ENCODE measurements at regions not wholly inside any gene's neighbourhood (a gene's known extent, or its start where the extent isn't known, plus 50 kb on each side); places are given as distances from the start of the nearest gene placed in this dataset.

DNA sequence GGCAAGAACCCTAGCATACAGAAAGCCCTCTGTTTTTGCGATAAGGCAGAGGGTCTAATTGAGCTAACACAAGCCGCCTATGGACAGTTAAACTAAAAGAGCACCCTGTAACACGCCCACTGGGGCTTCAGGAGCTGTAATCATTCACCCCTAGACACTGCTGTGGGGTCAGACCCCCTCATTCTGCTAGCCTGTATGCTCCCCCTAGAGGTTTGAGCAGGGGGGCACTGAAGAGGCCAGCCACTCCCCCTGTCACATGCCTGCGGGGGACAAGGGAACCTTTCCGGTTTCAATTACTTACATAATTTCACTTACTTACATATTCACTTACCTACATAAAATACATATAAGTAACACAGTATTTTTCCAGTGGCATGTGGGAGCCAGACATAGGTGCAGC lies 469.5 kb upstream of the FAM241A start:
- Histone ChIP-seq H3K4me1 (ENCODE audit: control insufficient read depth, insufficient read depth, low read length) (no peaks in the 10 kb centered on the region), H4K91ac (ENCODE audit: insufficient read depth, low read depth, low read length) (no peak overlapping the region), H2BK15ac (ENCODE audit: low read depth, low read length) (no peak overlapping the region), H3K36me3 (ENCODE audit: control insufficient read depth, insufficient read depth, low read length) (no peaks in the 10 kb centered on the region), H3K23ac (ENCODE audit: low read depth, low read length) (no peak overlapping the region), H4K5ac (ENCODE audit: low read depth, low read length) (no peak overlapping the region), H3K9ac (ENCODE audit: low read depth, low read length) (no peak overlapping the region), H3K56ac (ENCODE audit: extremely low read depth, insufficient read depth, low read length) (no peak overlapping the region), H3K9me3 (ENCODE audit: control insufficient read depth, insufficient read depth, low read length) (no peaks in the 10 kb centered on the region), H4K20me1 (ENCODE audit: insufficient read depth, low read length) (no peaks in the 10 kb centered on the region), H2BK5ac (ENCODE audit: low read depth, low read length, poor library complexity, severe bottlenecking) (no peak overlapping the region), H2BK120ac (ENCODE audit: low read depth, low read length) (no peak overlapping the region), H4K8ac (ENCODE audit: low read depth in 2 of 2, low read length in 2 of 2) (no peak overlapping the region), H3K9me1 (ENCODE audit: insufficient read depth, low read length) (no peaks in the 10 kb centered on the region), H3K18ac (ENCODE audit: low read depth, low read length) (no peak overlapping the region), H3K79me1 (ENCODE audit: low read depth in 1 of 2, low read length in 2 of 2) (no peaks in the 10 kb centered on the region), H3K4me2 (ENCODE audit: low read depth, low read length) (no peak overlapping the region), H3K27me3 (ENCODE audit: control insufficient read depth, insufficient read depth, low read length) (no peaks in the 10 kb centered on the region), H2AFZ (replicated peaks; ENCODE audit: low read length, poor library complexity) (no peak overlapping the region), H2AK9ac (replicated peaks; ENCODE audit: low read depth, low read length, poor library complexity) (no peak overlapping the region), H3K4me3 (ENCODE audit: insufficient read depth, low read depth, low read length) (no peak overlapping the region), H3K14ac (replicated peaks; ENCODE audit: low read depth, low read length) (no peak overlapping the region), H2BK20ac (ENCODE audit: low read depth, low read length) (no peak overlapping the region), H2AK5ac (ENCODE audit: low read depth, low read length) (no peak overlapping the region), H3K27ac (ENCODE audit: insufficient read depth, low read length) (no peak overlapping the region), H3K4ac (ENCODE audit: low read depth, low read length) (no peak overlapping the region)
- ChIA-PET POLR2A (ENCODE audit: unreplicated experiment) (no interaction called here), CTCF (no interaction called here)
- dilution Hi-C loops (cut with HindIII; ENCODE audit: low sequenced_read_pairs, unreplicated experiment), result no loop called here
- no CpG with 5 or more reads among the region's 5 CpGs for WGBS, 2 experiments (ENCODE audit: extremely low coverage in 2 of 2, insufficient read length in 1 of 2)
- no peak for TF ChIP-seq RCOR1 (IDR thresholded peaks at IDR 0.05; ENCODE audit: insufficient replicate concordance, low read length)
- TF ChIP-seq RFX5 (IDR thresholded peaks at IDR 0.05; ENCODE audit: low read depth, low read length), result no peak
- TF ChIP-seq CHD1 (IDR thresholded peaks at IDR 0.05; ENCODE audit: low read depth, low read length), result no peak
- no peak for TF ChIP-seq SMC3 (IDR thresholded peaks at IDR 0.05; ENCODE audit: low read depth, low read length)
- TF ChIP-seq POLR2A (IDR thresholded peaks at IDR 0.05; ENCODE audit: low read depth, low read length), result no peak
- no peak for TF ChIP-seq MAZ (IDR thresholded peaks at IDR 0.05; ENCODE audit: borderline replicate concordance, low read depth, low read length)
- TF ChIP-seq MXI1 (IDR thresholded peaks at IDR 0.05; ENCODE audit: borderline replicate concordance, low read depth, low read length), result no peak
- in situ Hi-C loops (cut with MboI; ENCODE audit: low sequenced_read_pairs), result no loop called here
- BruUV-seq (replicated peaks), result no TSS peak
- no peak for DNase-seq
- ATAC-seq (ENCODE audit: low read depth), result no peak
- intact Hi-C loops (cut with micrococcal nuclease), result no loop called here

Measured in IMR-90 (cell line).